Medulla oblongata (tissue), 1 donor: ENCODE measurements at regions not wholly inside any gene's neighbourhood (a gene's known extent, or its start where the extent isn't known, plus 50 kb on each side); places are given as distances from the start of the nearest gene placed in this dataset.

Experiments used
- DNase-seq: peaks from one replicate; pipeline ENCODE4 v3.0.0-alpha.2; 2015; ENCODE audit errors: extremely low spot score

DNA sequence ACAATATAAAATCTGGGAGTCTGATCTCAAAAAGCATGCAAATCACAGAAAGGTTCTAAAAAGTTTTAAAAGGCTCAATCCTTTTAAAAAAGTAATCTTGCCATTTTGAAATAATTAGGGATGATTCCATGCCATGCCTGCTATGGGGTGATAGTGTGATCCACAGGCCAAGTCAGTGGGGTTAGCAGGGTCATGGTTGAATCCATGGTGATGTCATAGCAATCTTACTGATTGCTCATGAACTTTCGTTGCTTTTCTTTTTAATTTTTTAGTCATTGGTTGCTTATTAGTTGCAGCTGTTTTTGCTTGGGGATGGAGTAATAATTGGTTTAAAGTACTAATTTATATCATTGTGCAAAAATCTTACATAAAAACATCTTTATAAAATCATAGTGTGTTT lies 485.0 kb downstream of the ENC1 start:
- no peak for DNase-seq

DNA sequence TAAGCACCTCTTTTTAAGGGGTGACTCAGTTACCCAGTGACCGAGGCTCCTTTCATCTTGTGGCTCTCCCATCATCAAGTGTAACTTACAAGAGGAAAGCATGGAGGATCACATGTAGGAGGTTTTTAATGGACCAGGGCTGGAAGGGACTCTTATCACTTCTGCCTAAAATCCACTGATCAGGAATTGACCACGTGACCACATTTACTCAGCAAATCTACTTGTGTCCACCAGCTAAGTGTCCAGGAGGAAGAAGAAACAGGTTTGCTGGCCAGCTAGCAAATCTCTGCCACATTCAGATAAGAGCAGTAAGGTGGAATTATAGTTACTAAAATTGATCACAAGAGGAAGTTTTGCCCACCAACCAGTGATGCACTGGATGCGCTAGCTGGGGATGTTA lies 486.0 kb downstream of the ENC1 start:
- DNase-seq: no peak

DNA sequence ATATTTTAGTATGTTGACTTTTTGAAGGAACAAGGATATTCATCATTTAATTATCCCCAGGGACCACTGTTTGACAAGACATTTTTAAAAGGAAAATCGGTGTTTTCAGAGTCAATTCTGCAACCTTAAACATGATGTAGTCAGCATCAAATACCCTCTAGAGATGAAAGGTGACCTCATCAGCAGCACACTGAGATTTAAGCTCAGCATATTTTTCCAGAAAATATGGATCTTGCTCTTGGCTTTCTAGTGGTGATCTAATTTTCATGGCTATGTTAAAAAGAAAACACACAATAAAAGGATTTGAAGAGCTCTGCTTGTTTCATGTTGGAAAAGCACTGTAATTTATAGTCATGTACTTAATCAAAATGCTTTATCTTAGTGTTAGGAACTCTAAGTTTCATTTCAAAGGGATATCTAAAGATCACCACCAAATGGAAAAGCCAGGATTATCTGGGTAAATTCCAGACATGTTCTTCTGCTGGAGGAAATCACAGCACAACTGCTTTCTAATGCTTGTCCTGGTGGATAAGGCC lies 487.2 kb downstream of the ENC1 start:
- no peak for DNase-seq

DNA sequence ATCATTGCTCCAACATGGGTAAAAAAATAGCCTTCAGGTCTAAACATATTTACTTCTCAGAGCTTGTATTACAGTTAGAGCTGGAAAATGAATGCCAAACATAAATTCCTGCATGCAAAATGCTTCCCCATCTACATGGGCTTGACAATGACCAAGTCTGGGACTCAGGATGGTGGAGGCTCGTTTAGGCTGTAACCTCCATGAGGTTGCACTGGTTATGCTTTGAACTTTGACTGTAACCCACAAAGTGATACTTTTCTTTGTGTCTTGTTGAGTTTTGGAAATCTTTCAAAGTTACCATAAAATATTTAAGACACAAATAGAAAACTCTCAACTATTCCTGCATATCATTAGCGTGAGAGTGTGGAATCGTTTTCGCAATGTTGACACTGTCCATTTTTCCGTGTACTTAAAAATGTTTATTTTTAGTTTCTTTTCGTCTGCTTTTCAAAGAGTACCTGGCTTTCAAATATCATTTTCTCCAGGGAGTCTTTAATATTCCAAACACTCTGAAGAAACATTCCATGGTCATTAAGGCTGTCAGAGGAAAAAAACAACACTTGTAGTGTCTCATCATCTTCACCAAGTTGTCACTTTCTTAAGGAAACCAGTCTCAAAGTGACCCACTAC lies 487.8 kb downstream of the ENC1 start:
- DNase-seq: no peak

DNA sequence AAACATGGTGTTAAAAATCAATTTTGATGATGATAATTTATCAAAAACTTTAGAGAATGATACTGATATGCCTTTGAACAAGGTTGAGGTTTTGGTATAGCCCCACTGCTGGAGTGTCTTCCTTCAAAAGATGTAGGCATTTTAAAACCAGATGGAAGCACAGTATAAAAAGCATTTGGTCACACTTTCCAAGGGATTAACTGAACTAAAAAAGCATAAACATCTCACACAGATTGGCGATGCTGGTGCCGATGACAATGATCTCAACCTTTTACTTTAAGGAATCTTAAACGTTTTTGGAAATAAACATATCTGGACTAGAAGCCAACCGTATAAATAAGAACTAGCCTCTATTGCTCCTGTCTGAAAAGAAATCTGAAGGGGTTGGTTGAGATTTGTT lies 488.4 kb downstream of the ENC1 start:
- no peak for DNase-seq

DNA sequence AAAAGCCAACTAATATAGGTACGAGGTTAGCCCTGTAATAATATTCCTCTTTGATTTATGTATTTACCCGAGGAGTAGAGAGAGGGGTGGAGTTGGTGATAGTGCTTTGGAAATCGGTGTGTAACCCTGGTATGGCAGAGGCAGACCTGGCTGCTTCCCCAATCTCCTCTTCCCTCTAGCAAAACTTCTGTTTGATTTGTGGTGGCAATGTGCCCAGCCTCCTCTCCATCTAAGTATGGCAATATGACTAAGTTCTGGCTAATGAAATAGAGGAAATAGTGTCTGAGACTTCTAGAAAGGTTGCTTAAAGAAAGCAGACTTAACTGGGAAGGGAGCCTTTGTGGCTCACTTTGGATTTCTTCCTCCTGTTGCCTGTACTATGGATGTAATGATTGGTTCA lies 491.1 kb downstream of the ENC1 start:
- DNase-seq: peak; percentile 27

DNA sequence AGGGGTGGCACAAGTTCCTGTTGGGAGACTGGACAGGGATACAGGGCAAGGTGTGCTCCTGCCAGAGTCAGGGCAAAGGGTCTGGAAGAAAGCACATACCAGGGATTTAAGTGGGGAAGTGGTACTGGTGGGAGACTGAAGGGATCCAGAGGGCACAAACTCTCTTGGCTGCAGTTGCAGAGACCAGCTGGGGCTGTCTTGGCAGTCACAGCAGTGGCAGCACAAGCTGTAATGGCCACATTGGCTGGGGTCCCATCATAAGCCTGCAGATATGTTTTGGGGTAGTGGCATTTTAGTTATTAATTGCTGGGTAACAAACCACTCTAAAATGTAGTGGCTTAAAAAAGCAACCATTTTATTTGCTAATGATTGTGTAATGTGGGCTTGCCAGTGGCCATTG lies 492.2 kb downstream of the ENC1 start:
- DNase-seq: no peak

DNA sequence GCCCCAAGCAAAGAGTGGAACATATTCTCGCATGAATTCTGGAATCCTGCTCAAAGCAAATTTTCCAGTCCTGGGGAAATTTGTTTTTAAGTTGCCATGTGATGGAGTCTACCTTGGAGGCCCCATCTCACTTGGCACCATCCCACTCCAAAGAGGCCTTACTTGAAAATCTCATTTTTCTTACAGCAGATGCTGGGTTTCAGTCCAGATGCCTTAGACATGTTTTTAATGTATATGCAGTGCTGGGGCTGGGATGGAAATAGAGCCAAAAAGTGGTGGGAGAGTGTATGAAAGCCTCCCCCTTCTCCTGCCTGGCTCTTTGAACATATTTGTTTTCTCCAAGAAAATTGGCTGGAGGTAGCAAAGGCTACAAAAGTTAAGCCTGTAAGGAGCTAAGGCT lies 493.7 kb downstream of the ENC1 start:
- no peak for DNase-seq

DNA sequence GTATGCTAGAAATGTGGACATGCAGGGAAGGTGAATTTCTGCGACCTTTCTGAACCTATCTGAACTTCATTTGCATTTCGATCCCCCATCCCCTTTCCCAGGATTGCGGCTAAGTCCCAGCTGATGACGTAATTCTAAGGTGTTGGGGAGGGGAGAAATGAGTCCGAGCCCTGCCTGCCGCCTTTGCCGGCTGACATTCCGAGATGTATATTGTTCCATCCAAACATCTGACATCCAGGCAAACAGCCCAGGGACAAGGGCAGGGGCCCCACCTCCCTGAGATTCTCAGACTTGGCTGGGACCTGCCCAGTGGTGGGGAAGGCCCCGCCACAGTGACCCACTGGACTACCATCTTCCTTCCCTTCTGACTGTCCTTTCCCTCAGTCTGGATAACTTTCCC lies 494.6 kb downstream of the ENC1 start:
- DNase-seq: no peak

DNA sequence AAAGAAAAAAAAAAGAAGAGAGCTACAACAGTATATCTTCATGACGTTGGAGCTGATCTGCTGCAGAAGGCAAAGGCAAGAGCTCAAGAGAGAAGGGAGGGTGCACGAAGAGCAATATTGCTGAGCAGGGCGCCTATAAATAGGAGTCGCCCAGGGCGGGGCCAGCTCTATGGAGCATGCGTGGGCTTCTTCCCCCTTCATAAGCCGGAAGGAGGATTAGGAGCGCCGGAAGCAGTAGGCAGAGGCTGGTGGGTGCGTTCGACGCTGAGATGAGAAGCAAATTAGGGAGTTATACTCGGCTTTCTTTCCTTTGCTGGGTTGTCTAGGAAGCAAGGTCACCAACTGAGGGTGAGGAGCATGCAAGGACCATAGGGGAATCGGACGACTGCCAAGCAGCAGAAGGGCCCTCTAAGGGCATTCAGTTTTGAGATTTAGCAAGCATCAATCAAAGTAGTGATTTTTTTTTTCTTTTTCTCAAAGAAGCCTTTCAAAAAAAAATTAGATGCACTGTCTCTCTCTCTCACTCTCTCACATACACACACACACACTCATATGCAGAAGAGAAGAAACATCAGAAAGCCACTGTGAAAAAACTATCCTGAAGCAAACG lies 496.7 kb downstream of the ENC1 start:
- no peak for DNase-seq

DNA sequence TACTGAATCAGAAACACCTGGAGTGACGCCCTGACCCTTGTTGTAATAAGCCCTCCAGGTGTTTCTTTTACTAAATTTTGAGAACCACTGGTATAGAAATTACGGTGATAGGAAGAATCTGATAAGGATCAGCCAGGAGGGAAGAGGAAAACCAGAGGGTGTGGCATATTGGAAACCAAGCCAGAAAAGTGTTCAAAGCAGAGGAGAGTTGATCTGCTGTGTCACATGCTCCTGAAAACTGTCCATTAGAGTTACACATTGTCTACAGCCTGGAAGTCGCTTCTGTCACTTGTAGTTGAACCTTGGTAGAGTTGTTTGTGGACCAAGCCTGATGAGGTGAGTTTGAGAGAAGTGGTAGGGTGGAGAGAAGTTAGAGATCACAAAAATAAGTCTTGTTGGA lies 497.4 kb downstream of the ENC1 start:
- DNase-seq: no peak

DNA sequence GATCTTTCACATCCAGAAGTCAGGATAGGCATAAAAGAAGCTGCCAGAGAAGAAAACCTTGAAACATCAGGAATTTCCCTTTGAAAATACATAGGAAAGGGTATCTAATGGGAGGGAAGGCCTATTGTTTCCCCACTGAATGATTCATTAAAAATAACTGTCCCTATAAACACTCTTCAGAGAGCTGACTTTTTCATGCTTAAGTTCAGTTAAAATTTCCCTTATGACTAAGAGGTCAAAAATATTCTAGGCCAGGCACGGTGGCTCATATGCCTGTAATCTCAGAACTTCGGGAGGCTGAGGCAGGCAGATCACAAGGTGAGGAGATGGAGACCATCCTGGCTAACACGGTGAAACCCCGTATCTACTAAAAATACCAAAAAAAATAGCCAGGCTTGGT lies 499.5 kb downstream of the ENC1 start:
- no peak for DNase-seq

DNA sequence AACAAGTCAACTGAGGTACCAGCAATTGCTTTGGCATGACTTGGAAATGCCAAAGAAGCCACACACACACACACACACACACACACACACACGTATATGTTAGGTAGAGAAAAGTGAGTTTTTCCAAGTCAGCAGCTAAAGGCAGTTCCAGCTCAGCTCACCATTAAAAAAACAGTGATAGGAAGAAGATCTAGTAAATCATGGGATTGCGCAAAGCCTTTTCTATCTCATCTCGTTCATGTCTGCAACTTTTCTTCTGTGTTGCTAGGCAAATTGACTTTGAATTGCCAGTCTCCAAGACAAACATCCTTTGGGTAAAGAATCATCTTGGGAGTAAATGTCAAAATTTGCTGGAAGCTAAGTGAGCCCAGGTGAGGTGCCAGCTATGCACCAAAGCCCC lies 500.1 kb downstream of the ENC1 start:
- no peak for DNase-seq

DNA sequence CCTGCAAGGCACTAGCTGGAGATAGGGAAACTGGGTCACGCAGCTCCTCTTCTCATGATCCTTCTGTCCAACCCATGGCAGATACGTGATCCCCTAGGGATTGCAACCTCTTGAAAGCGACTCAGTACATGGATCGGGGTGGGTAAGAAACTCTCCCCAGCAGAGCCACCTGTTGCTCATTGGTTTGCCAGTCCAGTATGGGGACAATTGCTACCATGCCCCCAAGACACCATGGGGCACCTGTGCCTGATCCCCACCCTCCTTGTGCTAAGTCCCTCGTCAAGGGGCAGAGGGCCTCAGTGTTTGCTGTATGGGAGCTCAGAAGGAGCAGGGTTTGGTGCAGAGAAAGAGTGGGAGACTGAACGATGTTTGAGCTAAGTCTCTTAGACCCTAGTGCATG lies 500.9 kb downstream of the ENC1 start:
- no peak for DNase-seq

DNA sequence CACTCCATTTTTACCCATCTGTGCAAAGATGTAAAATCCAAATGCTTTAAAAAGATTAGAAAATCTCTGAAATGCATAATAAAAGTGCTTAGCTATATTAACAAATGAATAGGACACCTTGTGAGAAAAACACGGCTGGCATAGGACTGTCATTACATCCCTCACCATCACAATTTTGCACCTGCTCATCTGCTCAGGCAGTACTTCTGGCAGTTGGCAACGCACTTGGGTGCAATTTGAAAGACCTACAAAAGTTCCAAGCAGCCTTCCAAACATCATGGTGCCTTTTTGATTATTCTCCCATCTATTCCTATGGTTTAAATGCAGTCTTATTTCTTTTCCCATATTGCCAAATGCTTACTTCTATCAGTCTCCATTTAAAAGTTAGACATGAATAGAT lies 501.8 kb downstream of the ENC1 start:
- no peak for DNase-seq

DNA sequence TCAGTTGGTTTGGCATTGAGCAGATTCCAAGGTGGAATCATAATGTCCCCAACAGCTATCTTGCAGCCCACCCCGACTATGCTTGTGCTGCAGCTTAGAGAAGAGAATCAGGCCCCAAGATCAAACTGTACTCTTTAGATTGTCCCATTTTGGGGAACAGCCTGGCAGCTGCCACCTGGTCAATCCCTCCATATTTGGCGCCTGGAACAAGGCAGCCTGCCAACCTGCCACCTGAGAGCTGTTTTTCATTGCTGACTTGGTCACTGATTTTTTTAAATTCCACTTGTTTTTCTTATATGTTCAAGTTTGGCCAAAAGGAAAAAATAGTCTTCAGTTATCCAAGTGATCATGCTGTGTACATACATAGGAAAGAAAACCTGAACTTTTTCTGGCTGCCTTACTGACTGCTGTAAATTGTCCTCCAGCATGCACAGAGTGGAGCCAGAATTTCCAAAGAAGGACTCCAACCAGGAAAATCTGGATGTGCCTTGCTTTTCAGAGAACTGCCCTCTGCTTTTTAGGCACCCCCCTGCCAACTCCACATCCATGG lies 504.2 kb downstream of the ENC1 start:
- no peak for DNase-seq

DNA sequence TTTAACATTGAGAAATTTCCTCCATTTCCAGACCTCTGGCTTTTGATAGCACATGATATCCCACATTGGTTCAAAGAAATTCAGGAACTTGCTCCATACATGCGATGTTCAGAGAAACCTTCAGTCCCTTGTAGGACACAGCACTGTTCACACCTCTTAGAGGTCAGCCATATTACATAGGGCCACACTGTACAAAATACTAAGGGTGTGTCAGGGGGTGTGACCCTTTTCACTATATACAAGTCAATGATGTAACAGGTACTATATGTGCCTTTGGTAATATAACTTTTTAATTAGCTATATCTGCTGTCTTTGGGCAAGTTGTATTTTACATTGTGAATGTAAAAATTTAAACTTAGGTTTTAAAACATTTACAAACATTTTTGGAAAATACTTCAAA lies 505.5 kb downstream of the ENC1 start:
- DNase-seq: no peak

DNA sequence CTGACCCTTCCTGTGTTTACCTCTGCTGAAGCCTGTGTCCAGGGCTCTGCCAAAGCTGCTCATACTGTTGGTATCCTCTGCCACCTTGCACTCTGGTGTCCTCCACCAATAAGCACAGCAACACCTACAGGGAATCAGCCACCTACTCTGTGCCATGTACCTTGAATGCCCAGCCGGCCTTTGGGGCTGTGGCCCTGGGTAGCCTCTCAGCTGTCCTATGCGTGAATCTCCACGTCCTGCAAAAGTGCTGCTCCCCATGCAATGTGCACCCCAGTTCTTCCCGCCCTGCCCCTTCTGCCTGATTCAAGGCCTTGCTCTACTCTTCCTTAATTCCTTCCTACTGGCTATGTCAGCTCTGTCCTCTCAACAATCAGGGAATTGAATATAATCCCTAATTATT lies 506.5 kb downstream of the ARHGEF28 start:
- DNase-seq: no peak

DNA sequence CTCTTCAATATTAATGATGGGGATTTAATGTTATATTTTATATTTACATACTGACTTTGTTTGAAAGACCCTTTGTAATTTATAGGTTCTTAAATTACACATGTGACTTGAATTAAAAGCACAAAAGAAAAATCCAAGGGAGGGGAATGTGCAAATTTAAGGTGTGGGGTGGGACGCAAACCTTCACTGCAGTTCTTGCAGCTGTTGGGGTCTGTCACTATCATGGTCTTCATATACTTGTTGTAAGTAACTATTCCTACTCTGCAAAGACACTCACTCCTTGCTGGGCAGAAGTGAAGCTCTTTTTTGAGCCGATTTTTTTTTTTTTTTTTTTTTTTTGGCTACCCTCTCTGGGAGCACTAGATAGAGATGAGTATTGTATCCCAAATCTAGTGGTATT lies 505.3 kb downstream of the ARHGEF28 start:
- no peak for DNase-seq

DNA sequence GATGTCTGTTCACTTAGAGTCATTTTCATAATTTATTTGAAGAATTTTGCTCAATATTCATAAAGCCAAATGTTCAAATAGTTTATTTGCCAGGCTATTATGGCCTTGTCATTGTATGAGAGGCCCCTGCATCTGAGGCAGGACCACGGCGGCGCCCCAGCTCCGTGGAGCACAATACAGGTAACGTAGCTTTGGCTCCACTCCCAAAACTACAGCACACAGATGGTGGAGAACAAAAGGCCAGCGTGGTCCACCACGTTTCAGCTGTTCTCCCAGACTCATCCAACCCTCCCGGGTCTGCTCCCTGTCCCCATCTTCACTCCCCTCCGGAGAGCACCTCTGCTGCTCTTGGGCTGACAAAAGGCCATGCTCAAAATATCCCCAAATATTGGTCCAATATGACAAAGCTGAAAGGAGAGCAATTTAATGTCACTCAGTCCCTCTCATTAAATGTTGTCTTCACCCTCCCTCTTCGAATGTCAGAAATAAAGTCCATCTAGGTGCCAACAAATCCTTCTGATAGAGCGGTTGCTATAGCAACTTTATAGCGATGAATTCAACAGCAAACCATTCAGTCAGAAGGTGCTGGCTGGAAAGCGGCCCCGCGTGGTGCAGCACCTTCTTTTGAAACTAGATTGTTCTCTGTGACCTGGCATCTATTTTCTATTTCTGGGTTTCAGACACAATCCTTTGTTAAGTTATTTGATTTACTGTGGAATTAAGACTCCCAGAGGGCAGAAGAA lies 504.3 kb downstream of the ARHGEF28 start:
- no peak for DNase-seq

DNA sequence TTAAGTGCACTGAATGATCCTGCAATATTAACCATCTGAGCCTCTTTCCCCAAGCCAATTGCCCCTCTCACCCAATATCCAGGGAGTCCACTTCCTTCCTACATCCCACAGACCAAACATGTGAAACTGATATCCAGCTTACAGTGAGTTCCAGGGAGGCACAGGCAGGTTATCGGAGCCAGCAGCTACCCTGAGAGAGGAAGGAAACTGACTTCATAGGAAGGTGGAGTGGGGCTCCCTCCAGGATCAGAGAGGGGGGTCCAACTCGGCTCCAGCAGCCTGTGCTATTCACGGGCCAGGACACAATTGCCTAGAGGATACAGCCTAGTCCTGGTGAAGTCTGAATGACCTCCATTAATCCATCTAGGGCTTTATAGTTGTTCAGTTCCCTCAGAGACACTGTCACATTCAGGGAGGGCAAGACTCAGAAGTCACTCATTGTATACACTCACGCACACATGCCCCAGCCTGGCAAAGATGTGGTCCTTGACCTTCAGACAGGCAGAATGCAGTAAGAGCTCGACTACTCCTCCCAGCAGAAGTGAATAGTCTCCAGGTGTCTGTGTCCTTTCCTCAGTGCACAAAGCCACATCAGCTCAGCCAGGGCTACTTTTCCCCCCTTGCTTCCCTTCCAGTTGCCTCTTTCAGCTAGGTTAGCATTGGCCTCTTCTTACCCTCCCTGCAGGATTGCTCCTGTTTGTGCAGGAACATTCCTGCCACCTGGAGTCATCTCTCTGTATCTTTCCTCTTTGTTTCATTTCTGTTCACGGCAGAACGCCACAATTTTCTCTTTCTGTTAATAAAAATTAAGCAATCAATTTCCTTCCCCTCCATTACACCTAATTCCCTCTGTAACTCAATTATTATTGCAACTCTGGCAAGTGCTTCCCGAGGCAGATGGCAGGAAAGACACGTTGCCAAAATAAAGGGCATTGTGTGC lies 501.7 kb downstream of the ARHGEF28 start:
- DNase-seq: no peak

DNA sequence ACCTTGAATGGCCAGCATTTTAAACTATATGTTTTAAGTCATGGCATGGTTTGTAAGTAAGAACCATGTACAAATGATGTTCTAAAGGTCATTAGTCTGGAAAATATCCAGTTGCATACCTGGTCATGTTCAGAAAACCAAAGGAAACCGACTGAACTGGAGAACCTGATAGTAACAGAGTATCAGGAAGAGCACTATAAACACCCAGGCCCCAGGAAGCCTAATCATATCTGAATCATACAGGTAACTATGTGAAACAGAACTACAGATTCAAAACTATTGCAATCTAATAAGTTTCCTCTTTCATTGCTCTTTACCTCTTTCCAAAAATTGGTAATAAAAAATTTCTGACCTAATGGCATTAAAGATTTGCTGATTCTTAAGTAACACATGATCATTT lies 500.3 kb downstream of the ARHGEF28 start:
- no peak for DNase-seq
